OCI-LY3 (cell line): ENCODE measurements at regions not wholly inside any gene's neighbourhood (a gene's known extent, or its start where the extent isn't known, plus 50 kb on each side); places are given as distances from the start of the nearest gene placed in this dataset.

Experiments used
- H2AFZ ChIP-seq: fragments of 200-600, 300-600 bp; shearing (Covaris generic); 2 replicates; pipeline ENCODE4 v1.6.0; 2014; ENCODE audit warnings: antibody characterized with exemption, low read depth, low read length
- H3K27ac ChIP-seq: fragments of 200-600, 300-600 bp; sonication (generic); 2 replicates; pipeline ENCODE4 v1.5.1; 2014; ENCODE audit warnings: mild to moderate bottlenecking, low read length, moderate library complexity, mixed read lengths
- H3K27me3 ChIP-seq: fragments of 200-600, 300-600 bp; sonication (generic); 2 replicates; pipeline ENCODE4 v1.6.1; 2014; ENCODE audit warnings: low read depth, low read length, mixed read lengths
- H3K36me3 ChIP-seq: fragments of 200-600, 300-600 bp; sonication (generic); replicated peaks from 2 replicates; pipeline ENCODE3; 2014; ENCODE audit warnings: low read depth, low read length, mixed read lengths
- H3K4me1 ChIP-seq: fragments of 300-600, 200-600 bp; sonication (generic); 2 replicates; pipeline ENCODE4 v1.6.1; 2014; ENCODE audit warnings: low read length, mixed read lengths
- H3K4me2 ChIP-seq: fragments of 200-600, 300-600 bp; sonication (generic); 2 replicates; pipeline ENCODE4 v1.6.1; 2014; ENCODE audit warnings: low read length, mixed read lengths
- H3K4me3 ChIP-seq: fragments of 300-600, 200-600 bp; sonication (generic); 2 replicates; pipeline ENCODE4 v1.5.1; 2014; ENCODE audit warnings: antibody characterized with exemption, mild to moderate bottlenecking, low read length, moderate library complexity
- H3K79me2 ChIP-seq: fragments of 300-600, 200-600 bp; shearing (Covaris generic); 2 replicates; pipeline ENCODE4 v1.6.1; 2014; ENCODE audit warnings: mild to moderate bottlenecking, low read length, mixed read lengths
- H3K9ac ChIP-seq: fragments of 300-600, 200-600 bp; shearing (Covaris generic); 2 replicates; pipeline ENCODE4 v1.6.0; 2014; ENCODE audit warnings: mild to moderate bottlenecking, low read length, moderate library complexity
- H3K9me3 ChIP-seq: fragments of 200-600, 300-600 bp; shearing (Covaris generic); 2 replicates; pipeline ENCODE4 v1.6.1; 2014; ENCODE audit warnings: low read length, mixed read lengths; ENCODE audit not compliant: insufficient read depth
- H4K20me1 ChIP-seq: fragments of 200-600, 300-600 bp; sonication (generic); 2 replicates; pipeline ENCODE4 v1.6.1; 2016; ENCODE audit warnings: low read length, mixed read lengths; ENCODE audit not compliant: insufficient read depth
- EZH2phosphoT487 ChIP-seq: fragments of 200-600 bp; shearing (Covaris generic); IDR thresholded peaks from 2 replicates; pipeline ENCODE4 v1.6.1; 2018; ENCODE audit warnings: antibody characterized with exemption, mixed run types, low read depth
- TF ChIP-seq, protein P1 (sequence below): fragments of 200-600, 300-600 bp; sonication (generic); IDR thresholded peaks from 2 replicates; pipeline ENCODE4 v1.5.1; 2014; ENCODE audit warnings: antibody characterized with exemption, low read length, low read depth

DNA sequence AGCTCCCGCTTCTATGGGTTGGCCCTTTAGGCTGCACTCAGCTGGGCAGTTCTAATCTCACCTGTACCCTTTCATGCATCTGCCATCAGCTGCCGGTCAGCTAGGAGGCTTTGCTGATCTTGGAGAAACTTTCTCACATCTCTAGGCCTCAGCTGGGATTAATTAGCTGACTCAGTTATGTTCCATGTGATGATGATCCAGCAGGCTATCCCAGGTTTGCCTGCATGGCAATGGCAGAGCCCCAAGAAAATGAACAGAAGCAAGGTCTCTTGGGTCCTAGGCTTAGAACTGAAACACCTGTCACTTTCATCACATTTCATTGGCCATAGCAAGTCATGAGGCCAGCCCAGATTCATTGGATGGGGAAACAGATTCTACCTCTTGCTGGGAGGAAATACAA lies 304.6 kb upstream of the TBC1D5 start:
- Histone ChIP-seq H3K4me2 (no peak overlapping the region), H3K4me1 (no peaks in the 10 kb centered on the region), H3K9ac (no peak overlapping the region), H4K20me1 (no peaks in the 10 kb centered on the region), H2AFZ (no peak overlapping the region), H3K79me2 (no peaks in the 10 kb centered on the region), H3K9me3 (no peaks in the 10 kb centered on the region), H3K4me3 (no peak overlapping the region), H3K27ac (no peak overlapping the region), H3K36me3 (no peaks in the 10 kb centered on the region), H3K27me3 (0 out of 2 replicates have a peak, but pooled peaks cover 6% of the 10 kb centered on the region)
- TF ChIP-seq, protein P1, sequence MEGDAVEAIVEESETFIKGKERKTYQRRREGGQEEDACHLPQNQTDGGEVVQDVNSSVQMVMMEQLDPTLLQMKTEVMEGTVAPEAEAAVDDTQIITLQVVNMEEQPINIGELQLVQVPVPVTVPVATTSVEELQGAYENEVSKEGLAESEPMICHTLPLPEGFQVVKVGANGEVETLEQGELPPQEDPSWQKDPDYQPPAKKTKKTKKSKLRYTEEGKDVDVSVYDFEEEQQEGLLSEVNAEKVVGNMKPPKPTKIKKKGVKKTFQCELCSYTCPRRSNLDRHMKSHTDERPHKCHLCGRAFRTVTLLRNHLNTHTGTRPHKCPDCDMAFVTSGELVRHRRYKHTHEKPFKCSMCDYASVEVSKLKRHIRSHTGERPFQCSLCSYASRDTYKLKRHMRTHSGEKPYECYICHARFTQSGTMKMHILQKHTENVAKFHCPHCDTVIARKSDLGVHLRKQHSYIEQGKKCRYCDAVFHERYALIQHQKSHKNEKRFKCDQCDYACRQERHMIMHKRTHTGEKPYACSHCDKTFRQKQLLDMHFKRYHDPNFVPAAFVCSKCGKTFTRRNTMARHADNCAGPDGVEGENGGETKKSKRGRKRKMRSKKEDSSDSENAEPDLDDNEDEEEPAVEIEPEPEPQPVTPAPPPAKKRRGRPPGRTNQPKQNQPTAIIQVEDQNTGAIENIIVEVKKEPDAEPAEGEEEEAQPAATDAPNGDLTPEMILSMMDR: no peak
- no peak for TF ChIP-seq EZH2phosphoT487

DNA sequence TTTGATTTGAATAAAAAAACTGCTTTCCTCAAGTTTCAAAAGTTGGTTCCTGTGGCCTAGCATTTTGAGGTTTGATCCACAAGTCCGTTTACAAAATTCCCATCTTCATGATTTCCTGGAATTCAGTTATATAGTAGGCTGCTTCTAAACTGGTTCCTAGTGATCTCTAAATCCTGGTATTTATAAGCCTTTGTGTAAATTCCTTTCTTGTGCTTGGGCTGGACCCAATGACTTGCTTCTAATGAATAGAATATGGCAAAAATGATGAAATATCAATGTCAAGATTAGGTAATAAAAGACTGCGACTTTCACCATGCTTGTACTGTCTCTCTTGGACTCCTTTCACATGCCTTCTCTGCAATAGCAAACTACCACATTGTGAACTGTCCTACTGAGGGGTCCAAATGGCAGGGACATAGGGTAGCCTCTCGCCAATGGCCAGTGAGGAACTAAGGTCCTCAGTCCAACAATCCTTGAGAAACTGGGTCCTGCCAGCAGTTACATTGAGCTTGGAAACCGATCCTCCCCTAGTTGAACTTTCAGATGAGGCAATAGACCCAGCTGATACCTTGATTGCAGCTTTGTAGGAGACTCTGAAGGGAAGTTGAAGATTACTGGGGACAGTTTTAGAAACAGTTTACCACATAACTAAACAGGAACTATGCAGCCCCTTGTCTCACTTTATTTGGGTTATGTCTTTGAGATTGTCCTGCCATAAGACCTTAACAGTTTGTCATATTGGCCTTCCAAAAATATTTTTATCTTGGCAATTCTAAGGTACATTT lies 303.9 kb upstream of the TBC1D5 start:
- Histone ChIP-seq H3K9me3 (no peaks in the 10 kb centered on the region), H3K4me1 (no peaks in the 10 kb centered on the region), H3K4me2 (no peak overlapping the region), H3K4me3 (no peak overlapping the region), H4K20me1 (no peaks in the 10 kb centered on the region), H3K9ac (no peak overlapping the region), H3K79me2 (no peaks in the 10 kb centered on the region), H3K27ac (no peak overlapping the region), H3K36me3 (no peaks in the 10 kb centered on the region), H2AFZ (no peak overlapping the region), H3K27me3 (0 out of 2 replicates have a peak, but pooled peaks cover 6% of the 10 kb centered on the region)
- TF ChIP-seq EZH2phosphoT487: no peak
- TF ChIP-seq, protein P1: no peak

DNA sequence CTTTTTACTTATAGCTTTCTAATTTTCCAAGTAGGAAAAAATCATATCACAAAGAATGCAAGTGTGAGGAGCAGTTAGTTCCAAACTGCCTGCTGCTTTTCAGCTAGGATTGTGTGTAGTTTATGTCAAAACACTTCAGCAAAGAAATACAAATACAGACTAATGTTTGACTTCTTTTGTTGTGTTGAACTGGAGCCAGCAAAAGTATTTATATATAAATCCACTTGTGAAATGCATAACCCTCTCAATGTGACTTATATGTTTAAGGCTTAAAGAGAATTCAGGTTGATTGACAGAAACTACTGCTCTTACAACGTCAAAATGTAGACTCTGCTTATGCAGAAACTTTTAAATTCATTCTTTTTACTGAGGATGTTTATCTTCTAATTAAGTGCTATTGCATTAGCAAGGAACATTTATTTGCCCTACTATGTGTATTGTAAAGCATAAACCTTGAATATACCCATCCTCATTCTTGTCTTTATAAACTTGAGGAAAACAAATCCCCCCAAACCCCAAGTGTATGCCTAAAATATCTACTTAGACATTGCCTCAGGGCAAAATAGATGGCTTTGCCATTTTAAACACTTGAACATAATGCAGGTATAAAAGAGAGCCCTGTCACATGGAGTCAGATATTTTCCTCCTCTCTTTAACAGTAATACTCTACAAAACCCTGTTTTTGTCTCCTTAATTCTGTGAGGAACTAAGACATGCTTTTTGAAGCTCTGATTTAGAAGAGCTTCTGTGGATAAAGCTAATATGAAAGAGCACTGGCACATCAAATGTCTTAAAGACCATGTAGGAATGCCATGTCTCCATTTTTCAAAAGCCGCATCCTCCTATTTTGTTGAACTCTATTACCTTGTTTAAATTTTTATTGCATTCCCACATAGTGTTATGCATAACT lies 302.8 kb upstream of the TBC1D5 start:
- TF ChIP-seq, protein P1: no peak
- no peak for TF ChIP-seq EZH2phosphoT487
- no peak overlapping the region for H3K4me2 ChIP-seq

DNA sequence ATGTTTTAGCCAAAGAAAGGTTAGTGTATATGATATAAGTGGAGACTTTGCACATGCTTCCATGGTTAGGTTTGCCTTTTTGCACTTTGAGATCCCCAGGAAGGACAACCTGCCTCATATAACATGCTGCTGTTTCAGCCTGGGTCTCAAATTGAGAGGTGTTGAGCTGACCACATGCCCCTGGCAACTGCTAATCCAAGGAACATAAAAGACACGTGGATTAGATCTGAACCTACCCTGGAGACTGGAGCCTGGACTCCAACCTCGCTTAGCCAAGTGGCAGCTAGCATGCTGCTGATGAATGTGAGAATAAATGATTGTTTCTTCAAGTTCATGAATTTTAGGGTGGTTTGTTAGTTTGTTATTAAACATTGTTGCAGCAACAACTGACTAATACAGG lies 301.8 kb upstream of the TBC1D5 start:
- H3K27ac ChIP-seq: no peak overlapping the region
- no peak overlapping the region for H2AFZ ChIP-seq
- H3K36me3 ChIP-seq: no peaks in the 10 kb centered on the region
- H3K9me3 ChIP-seq: no peaks in the 10 kb centered on the region; the same call in 1 of the 2 replicates
- H3K79me2 ChIP-seq: no peaks in the 10 kb centered on the region
- H3K27me3 ChIP-seq: 0 out of 2 replicates have a peak, but pooled peaks cover 3% of the 10 kb centered on the region
- no peak overlapping the region for H3K4me3 ChIP-seq
- no peak overlapping the region for H3K4me2 ChIP-seq
- no peaks in the 10 kb centered on the region for H3K4me1 ChIP-seq
- TF ChIP-seq EZH2phosphoT487: no peak
- TF ChIP-seq, protein P1: no peak
- no peak overlapping the region for H3K9ac ChIP-seq
- no peaks in the 10 kb centered on the region for H4K20me1 ChIP-seq

More for the DNA sequence above, 302.8 kb upstream of the TBC1D5 start:
- no peaks in the 10 kb centered on the region for H4K20me1 ChIP-seq
- no peak overlapping the region for H3K9ac ChIP-seq
- no peak overlapping the region for H3K4me3 ChIP-seq
- H3K79me2 ChIP-seq: no peaks in the 10 kb centered on the region
- H2AFZ ChIP-seq: no peak overlapping the region
- H3K4me1 ChIP-seq: no peaks in the 10 kb centered on the region
- H3K27ac ChIP-seq: no peak overlapping the region
- no peaks in the 10 kb centered on the region; the same call in 1 of the 2 replicates for H3K9me3 ChIP-seq
- no peaks in the 10 kb centered on the region for H3K36me3 ChIP-seq
- H3K27me3 ChIP-seq: 0 out of 2 replicates have a peak, but pooled peaks cover 9% of the 10 kb centered on the region
